Activated CD4-positive, alpha-beta memory T cell treated with anti-CD3 and anti-CD28 coated beads for 36 hours (primary cell): ENCODE measurements at regions not wholly inside any gene's neighbourhood (a gene's known extent, or its start where the extent isn't known, plus 50 kb on each side); places are given as distances from the start of the nearest gene placed in this dataset.

Source experiments
- CTCF ChIA-PET: fragments of 350-600 bp; sonication (Branson Sonifier 250); formaldehyde crosslinking; loops from one replicate; lab custom pipeline; 2021; ENCODE audit warnings: antibody characterized with exemption, inconsistent platforms; lab: Charles Lee
- POLR2A ChIA-PET: fragments of 350-600 bp; sonication (Branson Sonifier 250); formaldehyde crosslinking; loops from one replicate; lab custom pipeline; 2021; ENCODE audit warnings: antibody characterized with exemption; lab: Charles Lee
- DNase-seq: peaks from one replicate; pipeline ENCODE4 v3.0.0-alpha.2; 2020
- H3K27ac Mint-ChIP-seq: one replicate; pipeline ENCODE4 v1.8.0; 2021; ENCODE audit warnings: mixed read lengths
- H3K27me3 Mint-ChIP-seq: one replicate; pipeline ENCODE4 v1.8.0; 2021; ENCODE audit warnings: mixed read lengths
- H3K36me3 Mint-ChIP-seq: one replicate; pipeline ENCODE4 v1.8.0; 2021; ENCODE audit warnings: mixed read lengths
- H3K4me1 Mint-ChIP-seq: one replicate; pipeline ENCODE4 v1.8.0; 2021; ENCODE audit warnings: low read depth, mixed read lengths
- H3K4me3 Mint-ChIP-seq: one replicate; pipeline ENCODE4 v1.8.0; 2021; ENCODE audit warnings: mild to moderate bottlenecking, mixed read lengths
- H3K9me3 Mint-ChIP-seq: one replicate; pipeline ENCODE4 v1.8.0; 2021; ENCODE audit warnings: mixed read lengths
- intact Hi-C: fragments of 100-400 bp; cut with micrococcal nuclease; formaldehyde crosslinking; loops from one replicate; pipeline ENCODE4 v1.15.1; 2023

- POLR2A ChIA-PET = no interaction called here
- intact Hi-C loops = no loop called here
- H3K36me3 Mint-ChIP-seq = no peaks in the 10 kb centered on the region
- H3K27ac Mint-ChIP-seq = no peak overlapping the region
- no peaks in the 10 kb centered on the region for H3K27me3 Mint-ChIP-seq
- no peaks in the 10 kb centered on the region for H3K9me3 Mint-ChIP-seq
- CTCF ChIA-PET = interaction anchor here (1.8 kb wide), 1 partner anchor 84 kb away, joined by 6 read pairs; no protein-coding TSS in a partner anchor
- H3K4me3 Mint-ChIP-seq = no peak overlapping the region
- no peaks in the 10 kb centered on the region for H3K4me1 Mint-ChIP-seq
- no peak for DNase-seq
Measured at GRCh38 chr4:176963121-176963520, 170.4 kb upstream of the VEGFC start.

GRCh38 chr4:176964116-176964691 is 171.5 kb upstream of the VEGFC start:
- POLR2A ChIA-PET = no interaction called here
- intact Hi-C loops = no loop called here

GRCh38 chr4:176967586-176967985 is 174.9 kb upstream of the VEGFC start:
- intact Hi-C loops = no loop called here
- Mint-ChIP-seq H3K4me3 (no peak overlapping the region), H3K36me3 (no peaks in the 10 kb centered on the region), H3K9me3 (peaks cover 2% of the 10 kb centered on the region), H3K4me1 (no peaks in the 10 kb centered on the region), H3K27me3 (peaks cover 1% of the 10 kb centered on the region), H3K27ac (no peak overlapping the region)
- no peak for DNase-seq
- ChIA-PET POLR2A (no interaction called here), CTCF (no interaction called here)

More at GRCh38 chr4:176964116-176964691, 171.5 kb upstream of the VEGFC start:
- Mint-ChIP-seq H3K27me3 (no peaks in the 10 kb centered on the region), H3K9me3 (no peaks in the 10 kb centered on the region), H3K4me3 (no peak overlapping the region), H3K36me3 (no peaks in the 10 kb centered on the region), H3K27ac (no peak overlapping the region), H3K4me1 (no peaks in the 10 kb centered on the region)
- no peak for DNase-seq
- CTCF ChIA-PET = interaction anchor here (1.8 kb wide), 1 partner anchor 83 kb away, joined by 6 read pairs; no protein-coding TSS in a partner anchor

GRCh38 chr4:176968094-176968493 is 175.4 kb upstream of the VEGFC start:
- Mint-ChIP-seq H3K36me3 (no peaks in the 10 kb centered on the region), H3K4me3 (no peak overlapping the region), H3K27ac (no peak overlapping the region), H3K9me3 (peaks cover 2% of the 10 kb centered on the region), H3K4me1 (no peaks in the 10 kb centered on the region), H3K27me3 (peaks cover 1% of the 10 kb centered on the region)
- ChIA-PET CTCF (no interaction called here), POLR2A (no interaction called here)
- DNase-seq = no peak
- intact Hi-C loops = no loop called here

- intact Hi-C loops = no loop called here
- H3K27ac Mint-ChIP-seq = no peak overlapping the region
- ChIA-PET CTCF (no interaction called here), POLR2A (no interaction called here)
- H3K4me3 Mint-ChIP-seq = no peak overlapping the region
- no peak for DNase-seq
- no peaks in the 10 kb centered on the region for H3K36me3 Mint-ChIP-seq
- peaks cover 1% of the 10 kb centered on the region for H3K27me3 Mint-ChIP-seq
- H3K9me3 Mint-ChIP-seq = peaks cover 2% of the 10 kb centered on the region
- no peaks in the 10 kb centered on the region for H3K4me1 Mint-ChIP-seq
Measured at GRCh38 chr4:176969011-176969410, 176.3 kb upstream of the VEGFC start.

- H3K27ac Mint-ChIP-seq = no peak overlapping the region
- no peaks in the 10 kb centered on the region for H3K4me1 Mint-ChIP-seq
- H3K4me3 Mint-ChIP-seq = no peak overlapping the region
- intact Hi-C loops = no loop called here
- no peak for DNase-seq
- H3K9me3 Mint-ChIP-seq = peaks cover 2% of the 10 kb centered on the region
- ChIA-PET POLR2A (no interaction called here), CTCF (no interaction called here)
- H3K27me3 Mint-ChIP-seq = peaks cover 1% of the 10 kb centered on the region
- H3K36me3 Mint-ChIP-seq = no peaks in the 10 kb centered on the region
Measured at GRCh38 chr4:176970853-176971252, 178.1 kb upstream of the VEGFC start.

- peaks cover 1% of the 10 kb centered on the region for H3K27me3 Mint-ChIP-seq
Measured at GRCh38 chr4:176971576-176972115, 178.9 kb upstream of the VEGFC start.

GRCh38 chr4:176979416-176979815 is 186.7 kb upstream of the VEGFC start:
- Mint-ChIP-seq H3K27me3 (no peaks in the 10 kb centered on the region), H3K4me1 (no peaks in the 10 kb centered on the region), H3K4me3 (no peak overlapping the region), H3K9me3 (no peaks in the 10 kb centered on the region), H3K27ac (no peak overlapping the region), H3K36me3 (no peaks in the 10 kb centered on the region)
- DNase-seq = no peak
- intact Hi-C loops = no loop called here
- ChIA-PET CTCF (no interaction called here), POLR2A (no interaction called here)

More at GRCh38 chr4:176971576-176972115, 178.9 kb upstream of the VEGFC start:
- Mint-ChIP-seq H3K4me1 (no peaks in the 10 kb centered on the region), H3K27ac (no peak overlapping the region), H3K36me3 (no peaks in the 10 kb centered on the region), H3K4me3 (no peak overlapping the region), H3K9me3 (peaks cover 2% of the 10 kb centered on the region)
- CTCF ChIA-PET = no interaction called here
- DNase-seq = no peak
- intact Hi-C loops = no loop called here
- POLR2A ChIA-PET = no interaction called here

GRCh38 chr4:176981074-176981473 is 188.4 kb upstream of the VEGFC start:
- ChIA-PET POLR2A (no interaction called here), CTCF (no interaction called here)
- H3K27ac Mint-ChIP-seq = no peak overlapping the region
- H3K4me1 Mint-ChIP-seq = no peaks in the 10 kb centered on the region
- no peak for DNase-seq
- intact Hi-C loops = no loop called here
- H3K36me3 Mint-ChIP-seq = no peaks in the 10 kb centered on the region
- no peaks in the 10 kb centered on the region for H3K9me3 Mint-ChIP-seq
- no peak overlapping the region for H3K4me3 Mint-ChIP-seq
- no peaks in the 10 kb centered on the region for H3K27me3 Mint-ChIP-seq

GRCh38 chr4:176981551-176981950 is 188.8 kb upstream of the VEGFC start:
- H3K36me3 Mint-ChIP-seq = no peaks in the 10 kb centered on the region
- no peak for DNase-seq
- no peaks in the 10 kb centered on the region for H3K27me3 Mint-ChIP-seq
- intact Hi-C loops = no loop called here
- H3K27ac Mint-ChIP-seq = no peak overlapping the region
- no peaks in the 10 kb centered on the region for H3K4me1 Mint-ChIP-seq
- ChIA-PET POLR2A (no interaction called here), CTCF (no interaction called here)
- H3K4me3 Mint-ChIP-seq = no peak overlapping the region
- H3K9me3 Mint-ChIP-seq = no peaks in the 10 kb centered on the region

GRCh38 chr4:176988226-176988625 is 195.5 kb upstream of the VEGFC start:
- H3K27me3 Mint-ChIP-seq = no peaks in the 10 kb centered on the region
- H3K36me3 Mint-ChIP-seq = no peaks in the 10 kb centered on the region
- no peak for DNase-seq
- POLR2A ChIA-PET = no interaction called here
- H3K9me3 Mint-ChIP-seq = no peaks in the 10 kb centered on the region
- intact Hi-C loops = no loop called here
- no peaks in the 10 kb centered on the region for H3K4me1 Mint-ChIP-seq
- CTCF ChIA-PET = no interaction called here
- no peak overlapping the region for H3K4me3 Mint-ChIP-seq
- no peak overlapping the region for H3K27ac Mint-ChIP-seq

GRCh38 chr4:176989186-176989585 is 196.5 kb upstream of the VEGFC start:
- POLR2A ChIA-PET = no interaction called here
- CTCF ChIA-PET = no interaction called here
- intact Hi-C loops = no loop called here
- Mint-ChIP-seq H3K4me1 (no peaks in the 10 kb centered on the region), H3K4me3 (no peak overlapping the region), H3K27me3 (no peaks in the 10 kb centered on the region), H3K36me3 (no peaks in the 10 kb centered on the region), H3K9me3 (no peaks in the 10 kb centered on the region), H3K27ac (no peak overlapping the region)
- DNase-seq = no peak

GRCh38 chr4:176999935-177000543 is 207.3 kb upstream of the VEGFC start:
- intact Hi-C loops = no loop called here
- Mint-ChIP-seq H3K9me3 (no peaks in the 10 kb centered on the region), H3K36me3 (no peaks in the 10 kb centered on the region), H3K27ac (no peak overlapping the region), H3K4me1 (no peaks in the 10 kb centered on the region), H3K4me3 (no peak overlapping the region), H3K27me3 (no peaks in the 10 kb centered on the region)
- DNase-seq = no peak
- CTCF ChIA-PET = no interaction called here
- POLR2A ChIA-PET = no interaction called here
